HG03066 (cell line): ENCODE measurements at regions not wholly inside any gene's neighbourhood (a gene's known extent, or its start where the extent isn't known, plus 50 kb on each side); places are given as distances from the start of the nearest gene placed in this dataset.
"Not testable (repeated sequence)": the region's sequence is repeated elsewhere in the genome, so short reads cannot be mapped to it uniquely, and the experiment has no call there.

ENCODE experiments used
- ATAC-seq: cut with Tn5 transposase; IDR thresholded peaks from one replicate; pipeline ENCODE4 v1.9.1; 2021; ENCODE audit warnings: low read depth; ENCODE audit not compliant: unreplicated experiment

DNA sequence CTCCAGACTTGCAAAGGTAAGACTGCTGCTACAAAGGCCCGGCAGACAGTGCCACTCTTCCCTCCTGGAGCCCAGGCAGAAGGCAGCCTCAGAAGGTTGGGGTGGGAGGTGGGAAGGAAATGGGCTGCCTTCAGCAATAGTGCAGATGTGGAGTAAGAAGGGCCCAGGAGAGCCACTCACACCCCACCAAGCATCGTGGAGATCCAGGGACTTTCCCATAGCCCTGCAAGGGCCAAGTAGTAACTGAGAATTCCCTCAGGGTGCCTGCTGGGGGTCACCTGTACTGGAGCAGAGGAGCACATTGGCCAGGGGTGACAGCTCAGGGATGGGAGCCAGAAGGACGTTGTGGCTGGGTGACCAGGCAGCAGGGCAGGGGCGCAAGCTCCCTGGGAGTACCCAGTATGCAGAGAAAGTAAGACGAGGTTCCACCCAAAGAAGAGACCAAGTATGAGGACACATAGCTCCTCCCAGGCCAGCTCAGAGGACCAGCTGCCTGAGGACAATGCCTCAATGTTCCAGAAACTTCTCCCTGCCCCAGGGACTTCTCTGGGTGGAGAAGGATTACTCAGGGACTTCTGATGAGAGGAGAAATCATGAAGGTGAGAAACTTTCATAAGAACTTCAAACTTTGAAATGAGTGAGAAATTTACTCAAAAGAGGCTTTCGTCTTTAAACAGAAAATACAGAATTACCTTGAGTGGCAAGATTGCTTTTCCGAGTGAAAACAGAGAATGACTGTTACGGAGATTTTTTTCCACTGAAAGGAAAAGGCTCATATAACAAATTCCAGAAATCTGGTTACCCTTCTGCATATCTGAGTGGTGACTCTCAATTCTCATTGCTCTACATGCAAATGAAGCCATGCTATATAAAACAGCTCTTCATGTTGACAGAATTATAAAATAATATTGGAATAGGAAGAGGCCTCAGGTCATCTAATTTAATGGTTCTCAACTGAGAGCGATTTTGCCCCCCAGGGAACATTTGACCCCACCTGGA, 87.9 kb upstream of the TRIO start:
- ATAC-seq, result no peak

DNA sequence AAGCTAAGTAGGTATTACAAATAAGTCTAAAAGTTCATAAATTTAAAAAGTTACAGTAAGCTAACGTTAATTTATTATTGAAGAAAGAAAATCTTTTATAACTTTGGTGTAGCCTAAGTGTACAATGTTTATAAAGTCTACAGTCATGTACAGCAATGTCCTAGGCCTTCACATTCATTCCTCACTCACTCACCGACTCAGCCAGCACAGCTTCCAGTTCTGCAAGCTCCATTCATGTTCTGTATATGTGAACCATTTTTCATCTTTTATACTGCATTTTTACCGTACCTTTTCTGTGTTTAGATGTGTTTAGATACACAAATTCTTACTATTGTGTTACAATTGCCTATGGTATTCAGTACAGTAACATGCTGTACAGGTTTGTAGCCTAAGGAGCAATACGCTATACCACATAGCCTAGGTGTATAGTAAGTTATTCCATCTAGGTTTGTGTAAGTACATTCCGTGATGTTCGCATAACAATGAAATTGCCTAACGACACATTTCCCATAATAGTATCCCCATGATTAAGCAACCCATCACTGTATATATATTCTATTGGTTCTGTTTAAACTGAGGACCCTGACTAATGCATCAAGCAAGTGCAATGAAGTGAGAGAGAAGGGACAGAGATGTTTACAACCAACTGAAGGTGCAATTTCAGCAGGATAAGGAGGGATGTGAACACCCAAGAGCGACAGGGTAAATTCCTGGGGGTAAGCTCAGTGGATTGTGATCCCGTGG, 88.9 kb upstream of the TRIO start:
- no peak for ATAC-seq

DNA sequence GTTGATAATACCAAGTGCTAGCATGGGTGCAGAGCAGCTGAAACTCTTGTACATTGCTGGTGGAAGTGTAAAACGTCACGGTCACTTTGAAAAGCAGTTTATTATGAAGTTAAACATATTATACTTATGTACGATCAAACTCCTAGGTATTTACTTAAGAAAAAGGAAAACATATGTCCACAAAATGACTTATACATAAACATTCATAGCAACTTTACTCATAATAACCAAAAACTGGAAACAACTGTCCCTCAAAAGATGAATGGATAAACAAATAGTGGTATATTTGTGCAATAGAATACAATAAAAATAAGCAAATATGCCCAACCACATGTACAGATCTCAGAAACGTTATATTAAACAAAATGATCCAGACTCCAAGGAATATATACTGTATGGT, 92.3 kb upstream of the TRIO start:
- ATAC-seq, result no peak

DNA sequence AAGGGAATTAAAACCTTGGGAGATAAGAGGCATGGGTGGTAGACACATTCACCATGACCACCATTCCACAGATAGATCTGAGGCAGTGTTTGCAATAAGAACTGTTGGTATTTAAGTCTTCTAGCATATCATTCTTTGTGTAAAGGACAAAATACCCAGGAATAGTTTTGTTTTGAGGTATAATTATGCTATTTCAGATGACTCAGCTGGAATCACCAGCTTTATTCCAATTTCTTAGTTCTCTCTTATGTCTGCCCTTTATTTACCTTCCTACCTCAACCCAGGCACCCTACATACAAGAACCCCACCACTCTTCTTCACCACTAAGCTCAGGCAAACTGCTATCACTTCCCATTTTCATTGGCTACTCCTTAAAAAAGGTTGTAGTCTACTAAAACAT, 94.7 kb upstream of the TRIO start:
- ATAC-seq, result no peak

DNA sequence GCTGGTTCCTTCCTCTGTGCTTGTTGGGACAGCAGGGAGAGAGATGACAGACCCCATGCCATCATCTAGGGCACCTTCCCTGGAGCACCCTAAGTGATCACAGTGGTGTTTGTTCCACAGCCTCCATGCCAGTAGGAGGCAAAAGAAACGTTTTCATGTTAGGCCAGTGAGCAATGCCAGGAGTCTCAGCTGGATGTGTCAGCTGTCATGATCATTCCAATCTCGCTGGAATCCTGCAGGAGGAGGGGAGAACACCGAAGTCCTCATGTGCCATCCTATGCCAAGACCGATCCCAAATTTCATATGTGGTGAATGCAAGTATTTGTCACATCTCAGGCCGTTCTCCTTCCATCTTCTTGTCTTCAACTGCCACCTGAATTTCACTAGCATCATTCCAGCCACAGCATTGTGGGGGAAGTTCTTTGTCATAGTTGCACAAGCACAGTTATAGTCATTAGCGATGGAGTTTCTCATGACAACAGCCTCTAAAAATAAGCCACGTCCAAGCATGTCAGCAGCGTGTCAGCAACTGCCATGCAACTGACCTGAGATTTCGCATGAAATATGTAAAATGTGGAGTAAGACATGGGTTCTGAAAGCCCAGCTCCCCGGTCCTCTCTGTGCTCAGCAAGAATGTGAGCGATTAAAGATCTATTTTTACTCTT, 97.2 kb upstream of the DNAH5 start:
- no peak for ATAC-seq

DNA sequence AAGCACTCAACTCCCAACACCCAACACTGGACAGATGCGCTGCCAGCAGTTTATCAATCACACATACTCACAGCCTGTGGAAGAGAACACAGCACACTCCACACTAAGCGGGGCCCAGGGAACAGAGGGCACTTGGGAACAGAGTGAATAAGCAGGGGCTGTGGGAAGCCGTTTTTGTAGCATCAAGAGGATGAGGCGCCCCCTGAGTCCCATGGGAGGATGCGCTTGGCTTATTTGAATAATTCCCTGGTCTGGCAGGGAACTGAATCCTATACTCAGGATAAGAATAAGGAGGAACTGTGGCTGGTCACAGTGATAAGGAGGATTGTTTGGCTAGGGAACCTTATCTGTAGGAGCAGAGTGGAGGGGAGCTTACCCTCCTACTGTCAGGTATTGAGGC, 96.1 kb upstream of the DNAH5 start:
- no peak for ATAC-seq

DNA sequence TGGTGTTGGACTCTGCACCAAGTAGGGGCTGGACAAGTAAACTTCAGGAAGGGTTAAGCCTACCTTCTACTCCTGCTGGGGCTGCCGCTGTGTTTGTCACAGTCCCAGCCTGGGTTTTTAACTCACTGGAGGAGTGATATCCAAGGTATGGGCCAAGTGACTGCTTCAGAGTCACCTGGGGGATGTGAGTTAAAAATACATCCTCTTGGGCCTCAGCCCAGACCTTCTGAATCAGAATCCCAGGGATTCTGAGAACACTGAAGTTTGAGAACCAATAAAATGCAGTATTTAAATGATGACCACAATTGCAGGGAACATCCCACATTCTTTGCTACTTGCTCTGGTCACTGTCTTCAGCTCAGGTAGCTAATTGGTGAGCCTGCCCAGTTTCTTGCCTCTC, 95.1 kb upstream of the DNAH5 start:
- no peak for ATAC-seq

DNA sequence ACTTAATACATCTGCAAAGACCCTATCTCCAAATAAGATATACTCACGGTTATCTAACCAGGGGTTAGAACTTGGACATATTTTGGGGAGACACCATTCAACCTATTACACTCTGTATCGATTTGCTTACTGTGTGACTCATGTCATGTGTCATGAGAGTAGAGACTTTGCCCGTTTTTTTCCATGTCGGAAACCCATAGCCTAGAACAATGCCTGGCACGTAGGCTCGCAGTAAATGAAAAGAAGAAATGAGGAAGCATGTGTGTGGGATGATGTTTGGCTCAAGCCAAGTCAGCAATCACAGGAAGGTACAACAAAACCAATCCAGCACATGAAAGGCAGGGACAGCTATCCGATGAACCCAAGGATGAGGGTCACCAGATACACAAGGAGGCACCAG, 94.6 kb upstream of the DNAH5 start:
- no peak for ATAC-seq

DNA sequence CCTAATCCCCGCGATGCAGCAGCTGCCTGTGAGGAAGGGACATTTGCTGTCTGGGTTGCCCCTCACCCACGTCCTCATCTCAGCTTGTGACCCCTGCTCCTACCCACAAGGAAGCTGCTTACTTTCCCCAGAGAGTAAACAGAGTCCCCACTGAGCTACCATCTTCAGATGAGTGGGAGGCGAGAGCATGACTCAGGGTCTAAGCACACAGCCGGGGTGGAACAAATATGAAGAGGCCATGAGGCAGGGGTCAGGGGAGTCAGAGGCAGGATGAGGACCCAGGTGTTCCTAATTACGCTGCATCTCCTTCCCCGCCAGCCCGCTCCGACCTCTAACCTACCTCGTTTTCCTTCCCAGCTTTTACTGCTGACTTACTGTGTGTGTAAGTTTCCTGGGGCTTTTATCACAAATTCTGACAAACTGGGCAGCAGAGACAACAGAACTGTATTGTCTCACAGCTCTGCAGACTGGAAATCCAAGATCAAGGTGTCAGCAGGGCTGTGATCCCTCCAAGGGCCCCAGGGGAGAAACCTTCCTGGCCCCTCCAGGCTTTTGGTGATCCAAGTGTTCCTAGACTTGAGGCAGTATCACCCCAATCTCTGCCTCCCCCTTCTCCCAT, 94.0 kb upstream of the DNAH5 start:
- ATAC-seq, result no peak

DNA sequence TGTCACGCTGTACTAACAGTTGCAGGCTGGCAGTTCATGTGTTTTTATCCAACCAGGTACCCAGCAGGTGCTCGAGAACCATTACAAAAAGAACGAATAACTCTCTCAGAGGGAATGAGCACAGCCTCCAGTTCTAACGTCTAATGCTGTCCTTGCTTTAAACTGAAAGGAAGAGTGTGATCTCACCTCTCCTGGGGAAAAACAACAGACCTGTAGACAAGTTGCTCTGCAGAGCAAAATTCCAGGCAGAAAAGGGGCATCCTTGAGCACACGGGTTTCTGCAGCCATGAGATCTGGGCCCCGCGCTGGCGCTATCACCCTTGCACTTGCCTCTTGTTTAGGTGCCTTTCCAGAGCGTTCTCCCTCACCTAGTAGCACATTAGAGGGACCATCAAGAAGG, 92.5 kb upstream of the DNAH5 start:
- ATAC-seq, result no peak

DNA sequence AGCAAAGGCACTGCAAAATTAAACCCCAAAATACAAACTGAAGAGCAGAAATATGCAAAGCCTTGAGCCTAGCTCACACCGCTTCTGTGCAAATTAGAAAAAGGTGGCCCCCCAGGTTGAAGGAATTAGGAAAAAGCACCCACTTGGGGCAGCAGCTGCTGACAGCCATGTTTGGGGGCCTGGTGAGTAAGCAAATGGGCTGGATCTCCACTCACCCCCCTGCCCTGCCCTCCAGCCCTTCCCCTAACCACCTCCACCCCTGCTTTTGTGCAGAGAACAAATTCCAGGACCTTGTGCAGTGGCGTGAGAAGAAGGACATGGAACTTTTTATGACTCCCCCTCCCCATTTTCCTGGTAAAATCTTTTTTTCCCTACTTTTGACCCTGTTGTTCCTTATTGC, 92.0 kb upstream of the DNAH5 start:
- no peak for ATAC-seq

DNA sequence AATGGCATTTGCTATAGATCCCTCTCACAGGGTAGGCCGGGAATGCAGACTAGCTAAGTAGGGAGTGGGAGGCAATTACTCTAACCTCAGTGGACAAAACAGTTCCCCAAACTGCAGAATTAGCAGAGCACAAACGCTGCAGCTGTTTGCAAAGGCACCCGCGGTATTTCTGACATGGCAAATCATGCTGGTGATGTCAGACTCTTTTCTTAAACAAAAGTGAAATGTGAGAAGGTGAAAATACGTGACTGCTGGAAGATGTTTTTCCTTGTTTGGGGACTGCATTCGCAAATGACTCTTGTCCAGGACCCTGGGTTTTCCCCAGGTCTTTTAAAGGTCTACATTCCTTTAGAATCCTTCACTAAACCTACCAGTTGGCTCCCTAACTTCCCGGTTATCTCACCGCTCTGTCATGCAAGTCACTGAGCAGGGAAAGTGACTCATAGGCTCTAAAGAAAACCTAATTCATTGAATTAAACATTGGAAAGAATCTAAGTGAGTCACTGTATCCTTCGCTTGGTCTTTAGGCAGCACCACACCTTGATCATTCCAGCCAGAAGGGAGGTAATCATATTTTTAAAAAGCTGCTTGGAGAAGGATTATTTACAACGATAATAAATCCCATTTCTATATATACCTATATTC, 91.5 kb upstream of the DNAH5 start:
- no peak for ATAC-seq

DNA sequence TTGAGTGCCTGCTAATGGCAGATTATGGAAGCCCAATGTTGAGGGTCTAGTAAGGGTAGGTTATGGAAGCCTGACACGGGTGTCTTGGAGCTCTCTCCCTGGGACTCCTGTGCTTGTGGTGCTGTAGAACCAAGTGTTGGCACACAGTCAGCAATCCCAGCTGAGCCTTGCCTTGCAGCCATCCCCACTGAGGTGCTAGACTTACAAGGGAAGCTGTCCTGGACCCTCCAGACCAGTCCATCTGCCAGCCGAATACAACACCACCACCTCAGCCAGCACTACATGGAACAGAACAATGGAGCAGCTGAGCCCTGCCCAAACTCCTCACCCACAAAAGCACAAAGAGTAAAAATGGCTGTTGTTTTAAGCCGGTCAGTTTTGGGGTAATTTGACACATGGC, 90.5 kb upstream of the DNAH5 start:
- no peak for ATAC-seq

DNA sequence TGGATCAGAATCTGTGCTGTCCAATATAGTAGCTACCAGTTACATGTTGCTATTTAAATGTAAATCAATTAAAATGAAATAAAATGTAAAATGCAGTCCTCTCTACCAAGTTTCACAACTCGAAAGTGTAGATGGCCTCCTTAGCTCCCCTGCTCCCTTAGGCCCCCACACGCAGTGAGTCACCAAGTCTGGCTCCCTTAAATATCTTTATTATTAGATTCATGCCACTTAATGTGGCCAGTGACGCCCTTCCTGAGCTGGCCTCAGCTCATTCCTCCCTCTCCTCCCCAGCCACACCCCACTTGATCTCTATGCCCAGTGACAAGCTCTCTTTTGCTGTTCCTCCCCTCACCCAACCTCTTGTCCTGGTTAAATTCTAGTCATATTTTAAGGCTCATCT, 88.4 kb upstream of the DNAH5 start:
- ATAC-seq, result no peak

DNA sequence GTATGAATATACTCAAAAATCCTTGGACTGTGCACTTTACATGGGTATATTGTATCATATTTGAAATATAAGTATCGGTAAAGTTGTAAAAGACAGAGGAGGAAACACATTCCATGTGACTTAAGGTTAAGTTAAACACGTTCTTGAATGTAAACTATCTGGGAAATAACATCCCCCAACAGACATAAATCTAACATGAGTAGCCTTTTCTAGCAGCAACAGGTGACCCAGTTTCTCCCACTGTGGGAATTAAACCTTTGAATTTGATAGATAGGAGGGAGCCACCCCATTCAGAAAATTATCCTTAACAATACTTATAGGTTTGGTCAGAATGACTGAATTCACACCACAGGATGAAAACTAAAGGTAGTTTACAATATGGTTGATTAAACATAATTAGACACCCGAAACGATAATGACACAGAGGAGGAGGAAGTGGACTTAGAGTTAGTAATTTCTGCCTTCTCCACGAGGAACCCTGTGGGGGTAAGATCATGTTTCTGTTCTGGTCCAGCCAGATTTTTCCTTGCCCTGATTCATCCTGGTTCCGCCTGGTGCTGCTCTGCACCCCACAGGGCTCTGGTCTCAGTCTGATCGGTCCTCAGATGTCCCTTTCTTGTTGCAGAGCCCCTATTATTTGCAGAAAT, 84.6 kb upstream of the DNAH5 start:
- no peak for ATAC-seq

DNA sequence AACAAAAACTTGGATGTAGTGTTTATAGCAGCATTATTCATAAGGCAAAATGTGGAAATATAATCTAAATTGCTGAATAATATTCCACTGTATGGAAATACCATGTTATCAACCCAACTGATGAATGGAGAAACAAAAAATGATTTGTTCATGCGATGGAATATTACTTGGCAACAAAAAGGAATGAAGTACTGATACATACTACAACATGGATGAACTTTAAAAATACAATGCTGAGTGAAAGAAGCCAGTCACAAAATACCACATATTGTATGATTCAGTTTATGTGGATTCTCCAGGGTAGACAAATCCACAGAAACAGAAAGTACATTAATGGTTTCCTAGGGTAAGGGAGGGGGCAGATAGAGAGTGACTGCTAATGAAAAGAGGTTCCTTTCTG, 83.7 kb upstream of the DNAH5 start:
- no peak for ATAC-seq

DNA sequence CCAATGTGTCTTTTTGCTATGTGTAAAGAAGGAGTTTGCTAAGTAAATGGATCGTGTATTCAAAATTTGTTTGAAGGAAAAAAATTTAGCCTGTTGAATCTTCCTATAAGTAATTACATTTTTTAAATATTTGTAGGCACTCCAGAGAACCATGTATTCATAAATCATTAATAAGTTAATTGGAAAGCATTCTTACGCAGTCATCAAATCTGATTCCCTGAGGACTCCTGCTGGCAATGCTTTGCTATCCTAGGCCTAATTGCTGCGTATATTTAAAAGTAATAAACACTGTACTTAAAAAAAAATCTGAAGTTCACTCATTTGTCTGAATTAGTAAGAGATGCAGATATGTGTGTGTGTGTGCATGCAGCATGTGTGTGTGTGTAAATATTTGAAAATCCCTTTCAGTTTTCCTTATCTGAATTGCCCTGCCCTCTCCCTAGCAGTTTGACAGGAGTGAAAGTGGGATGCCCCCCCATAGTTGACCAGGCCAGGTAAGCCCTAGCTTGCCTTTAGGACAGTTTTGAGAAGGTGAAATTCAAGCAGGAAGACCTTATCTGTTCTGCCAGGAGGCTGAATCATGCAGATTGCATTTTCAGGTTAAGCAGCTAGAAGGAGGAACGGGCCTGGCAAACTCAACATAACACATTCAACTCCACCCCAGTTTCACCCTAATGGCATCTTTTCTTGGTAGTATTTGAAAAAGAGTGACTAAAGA, 81.2 kb upstream of the DNAH5 start:
- ATAC-seq, result no peak

DNA sequence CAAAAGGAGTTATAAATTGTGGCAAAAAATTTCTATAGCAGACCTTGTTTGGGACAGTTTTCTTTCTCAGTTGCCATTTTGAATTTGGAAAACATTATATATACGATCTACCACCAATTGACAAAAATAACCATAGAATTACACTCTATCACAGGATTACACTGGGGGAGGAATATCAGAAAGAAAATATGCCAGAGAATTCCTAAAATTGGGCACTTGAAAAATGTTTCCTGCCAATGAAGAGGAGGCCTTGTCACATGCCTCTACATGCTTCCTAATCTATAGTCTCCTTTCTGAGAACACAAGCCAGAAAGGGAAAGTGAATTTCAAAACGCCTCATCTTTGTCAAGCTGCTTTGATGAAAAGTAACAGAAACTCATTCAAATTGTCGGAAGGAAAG, 78.5 kb upstream of the DNAH5 start:
- ATAC-seq, result no peak

DNA sequence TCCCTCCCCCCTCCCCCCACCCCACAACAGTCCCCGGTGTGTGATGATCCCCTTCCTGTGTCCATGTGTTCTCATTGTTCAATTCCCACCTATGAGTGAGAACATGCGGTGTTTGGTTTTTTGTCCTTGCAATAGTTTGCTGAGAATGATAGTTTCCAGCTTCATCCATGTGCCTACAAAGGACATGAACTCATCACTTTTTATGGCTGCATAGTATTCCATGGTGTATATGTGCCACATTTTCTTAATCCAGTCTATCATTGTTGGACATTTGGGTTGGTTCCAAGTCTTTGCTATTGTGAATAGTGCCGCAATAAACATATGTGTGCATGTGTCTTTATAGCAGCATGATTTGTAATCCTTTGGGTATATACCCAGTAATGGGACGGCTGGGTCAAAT, 76.5 kb upstream of the DNAH5 start:
- ATAC-seq, result not testable (repeated sequence)
